ENCODE measurements at regions not wholly inside any gene's neighbourhood (a gene's known extent, or its start where the extent isn't known, plus 50 kb on each side); places are given as distances from the start of the nearest gene placed in this dataset.

- TF ChIP-seq, protein P1, sequence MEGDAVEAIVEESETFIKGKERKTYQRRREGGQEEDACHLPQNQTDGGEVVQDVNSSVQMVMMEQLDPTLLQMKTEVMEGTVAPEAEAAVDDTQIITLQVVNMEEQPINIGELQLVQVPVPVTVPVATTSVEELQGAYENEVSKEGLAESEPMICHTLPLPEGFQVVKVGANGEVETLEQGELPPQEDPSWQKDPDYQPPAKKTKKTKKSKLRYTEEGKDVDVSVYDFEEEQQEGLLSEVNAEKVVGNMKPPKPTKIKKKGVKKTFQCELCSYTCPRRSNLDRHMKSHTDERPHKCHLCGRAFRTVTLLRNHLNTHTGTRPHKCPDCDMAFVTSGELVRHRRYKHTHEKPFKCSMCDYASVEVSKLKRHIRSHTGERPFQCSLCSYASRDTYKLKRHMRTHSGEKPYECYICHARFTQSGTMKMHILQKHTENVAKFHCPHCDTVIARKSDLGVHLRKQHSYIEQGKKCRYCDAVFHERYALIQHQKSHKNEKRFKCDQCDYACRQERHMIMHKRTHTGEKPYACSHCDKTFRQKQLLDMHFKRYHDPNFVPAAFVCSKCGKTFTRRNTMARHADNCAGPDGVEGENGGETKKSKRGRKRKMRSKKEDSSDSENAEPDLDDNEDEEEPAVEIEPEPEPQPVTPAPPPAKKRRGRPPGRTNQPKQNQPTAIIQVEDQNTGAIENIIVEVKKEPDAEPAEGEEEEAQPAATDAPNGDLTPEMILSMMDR (IDR thresholded peaks at IDR 0.05 in 4 of 5, conservative IDR thresholded peaks at IDR 0.05 in 1 of 5): no peak
- TF ChIP-seq POLR2A (IDR thresholded peaks at IDR 0.05): no peak
These were observed 429.5 kb downstream of the ZIC1 start for GRCh38 chr3:147838652-147839051.
